ENCODE measurements at regions not wholly inside any gene's neighbourhood (a gene's known extent, or its start where the extent isn't known, plus 50 kb on each side); places are given as distances from the start of the nearest gene placed in this dataset.

DNA sequence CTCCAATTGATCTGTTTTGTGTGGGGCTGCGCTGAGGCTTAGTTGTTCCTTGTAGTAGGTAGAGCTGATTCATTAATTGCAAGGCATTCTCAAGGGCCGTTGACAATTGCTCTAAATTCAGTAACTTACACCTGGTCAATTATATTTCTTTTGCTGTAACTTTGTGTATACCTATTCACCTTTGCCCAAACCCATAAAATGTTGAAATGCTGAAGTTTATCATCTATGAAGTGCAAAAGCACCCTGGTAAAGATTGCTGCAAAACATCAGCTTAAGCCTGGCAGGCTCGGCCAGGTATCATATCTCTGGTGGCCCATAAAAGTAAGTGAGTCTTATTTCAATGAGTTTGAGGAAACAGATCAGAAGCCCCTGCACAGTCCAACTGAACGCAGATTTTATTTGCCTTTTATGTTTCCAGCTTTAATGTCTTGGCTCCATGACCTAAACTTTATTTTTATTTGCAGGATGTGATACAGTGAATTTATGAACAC, 203.6 kb upstream of the SLCO3A1 start:
- TF ChIP-seq, protein P1, sequence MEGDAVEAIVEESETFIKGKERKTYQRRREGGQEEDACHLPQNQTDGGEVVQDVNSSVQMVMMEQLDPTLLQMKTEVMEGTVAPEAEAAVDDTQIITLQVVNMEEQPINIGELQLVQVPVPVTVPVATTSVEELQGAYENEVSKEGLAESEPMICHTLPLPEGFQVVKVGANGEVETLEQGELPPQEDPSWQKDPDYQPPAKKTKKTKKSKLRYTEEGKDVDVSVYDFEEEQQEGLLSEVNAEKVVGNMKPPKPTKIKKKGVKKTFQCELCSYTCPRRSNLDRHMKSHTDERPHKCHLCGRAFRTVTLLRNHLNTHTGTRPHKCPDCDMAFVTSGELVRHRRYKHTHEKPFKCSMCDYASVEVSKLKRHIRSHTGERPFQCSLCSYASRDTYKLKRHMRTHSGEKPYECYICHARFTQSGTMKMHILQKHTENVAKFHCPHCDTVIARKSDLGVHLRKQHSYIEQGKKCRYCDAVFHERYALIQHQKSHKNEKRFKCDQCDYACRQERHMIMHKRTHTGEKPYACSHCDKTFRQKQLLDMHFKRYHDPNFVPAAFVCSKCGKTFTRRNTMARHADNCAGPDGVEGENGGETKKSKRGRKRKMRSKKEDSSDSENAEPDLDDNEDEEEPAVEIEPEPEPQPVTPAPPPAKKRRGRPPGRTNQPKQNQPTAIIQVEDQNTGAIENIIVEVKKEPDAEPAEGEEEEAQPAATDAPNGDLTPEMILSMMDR (IDR thresholded peaks at IDR 0.05; ENCODE audit: low read depth, low read length): no peak
- TF ChIP-seq EZH2phosphoT487 (IDR thresholded peaks at IDR 0.05; ENCODE audit: low read depth): no peak

Data from OCI-LY3 (cell line).